G401.6 (cell line): ENCODE measurements at regions not wholly inside any gene's neighbourhood (a gene's known extent, or its start where the extent isn't known, plus 50 kb on each side); places are given as distances from the start of the nearest gene placed in this dataset.

ENCODE experiments used
- FAIRE-seq: peaks from 2 replicates; lab custom pipeline; 2012; peaks lifted over from hg19 to GRCh38; lab: Jason Lieb, UNC

- FAIRE-seq: peak; percentile 98
Observed at GRCh38 chr6:110537208-110538123, 61.1 kb upstream of the SLC22A16 start.

DNA sequence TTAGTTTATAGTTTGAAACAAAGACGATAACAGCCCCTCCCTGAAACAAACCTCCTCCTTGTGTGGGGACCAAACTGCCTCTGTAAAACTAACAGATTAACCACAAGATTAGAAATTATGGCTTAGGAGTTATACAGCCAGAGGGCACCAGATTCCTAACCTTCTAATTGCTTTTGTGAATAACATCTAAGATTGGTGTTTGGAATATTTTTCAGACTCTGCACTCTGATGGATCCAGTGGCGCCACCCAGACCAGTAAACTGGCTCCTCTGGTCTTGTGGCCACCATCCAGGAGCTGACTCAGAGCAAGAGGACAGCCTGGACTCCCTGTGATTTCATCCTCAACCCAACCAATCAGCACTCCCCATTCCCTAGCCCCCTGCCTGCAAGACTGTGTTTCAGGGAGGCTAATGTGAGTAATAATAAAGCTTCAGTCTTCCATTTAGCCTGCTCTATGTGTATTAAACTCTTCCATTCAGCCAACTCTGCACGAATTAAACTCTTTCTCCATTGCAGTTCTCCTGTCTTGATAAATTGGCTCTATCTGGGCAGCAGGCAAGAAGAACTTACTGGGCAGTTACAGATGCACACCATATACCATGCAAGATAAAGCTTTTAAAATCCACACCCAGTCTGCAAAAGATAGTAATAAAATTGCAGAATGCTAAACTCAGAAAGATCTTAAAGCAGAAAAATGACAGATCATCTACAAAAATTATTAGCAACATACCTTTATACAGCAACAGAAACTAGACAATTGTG is 58.5 kb upstream of the SLC22A16 start:
- no peak for FAIRE-seq

- no peak for FAIRE-seq
Observed at GRCh38 chr6:110532431-110532830, 56.0 kb upstream of the SLC22A16 start.

DNA sequence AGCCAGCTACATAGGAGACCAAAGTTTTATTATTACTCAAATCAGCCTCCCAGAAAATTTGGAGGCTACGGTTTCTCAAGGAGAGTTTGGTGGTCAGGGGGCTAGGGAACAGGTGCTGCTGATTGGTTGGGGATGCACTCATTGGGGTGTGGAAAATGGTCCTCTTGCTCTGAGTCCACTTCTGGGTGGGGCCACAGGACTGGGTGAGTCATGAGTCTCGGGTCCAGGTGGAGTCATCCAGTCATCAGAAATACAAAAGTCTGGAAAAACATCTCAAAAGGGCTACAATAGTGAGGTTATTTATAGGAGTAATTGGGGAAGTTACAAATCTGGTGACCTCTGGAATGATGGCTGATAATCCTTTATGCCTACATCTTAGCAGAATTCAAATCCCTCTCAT is 54.3 kb upstream of the SLC22A16 start:
- FAIRE-seq: no peak

DNA sequence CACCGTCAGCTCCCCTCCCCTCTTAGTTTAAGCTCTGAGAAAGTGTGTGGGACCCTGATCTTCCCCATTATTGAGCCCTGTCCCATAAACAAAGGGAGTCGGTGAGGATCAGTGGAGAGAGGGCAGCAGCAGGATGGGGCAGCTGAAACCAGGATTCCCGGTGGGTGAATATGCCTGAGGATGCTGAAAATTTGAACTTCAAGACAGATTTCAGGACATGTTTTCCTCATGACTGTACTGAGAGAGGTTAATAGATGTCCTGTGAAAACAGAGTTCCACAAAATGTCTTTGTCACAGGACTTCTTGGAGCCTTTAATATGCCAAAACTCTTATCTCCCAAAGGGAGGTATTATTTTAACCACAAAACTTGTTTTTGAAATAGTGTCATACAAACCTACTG is 53.5 kb upstream of the SLC22A16 start:
- FAIRE-seq: peak; percentile 28

DNA sequence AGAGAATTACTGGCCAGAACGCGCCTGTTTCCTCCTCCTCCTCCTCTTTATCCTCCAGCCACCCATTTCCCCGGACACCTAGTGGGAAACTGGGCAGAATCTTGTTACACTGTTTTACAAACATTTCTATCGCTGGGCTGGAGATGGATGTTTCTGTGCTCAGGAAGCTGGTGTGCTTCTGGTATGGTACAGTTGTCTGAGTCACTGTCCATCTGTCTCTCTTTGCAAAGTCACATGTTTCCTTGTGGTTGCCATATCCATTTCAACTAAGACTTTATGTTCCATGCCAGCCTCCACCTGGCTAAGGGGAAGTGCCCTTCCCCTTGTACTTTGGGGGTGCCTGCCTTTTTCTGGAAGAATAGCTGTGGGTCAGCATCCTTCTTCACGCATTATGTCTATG is 52.9 kb upstream of the SLC22A16 start:
- FAIRE-seq: no peak

- FAIRE-seq: no peak
Observed at GRCh38 chr6:110528930-110529325, 52.5 kb upstream of the SLC22A16 start.

DNA sequence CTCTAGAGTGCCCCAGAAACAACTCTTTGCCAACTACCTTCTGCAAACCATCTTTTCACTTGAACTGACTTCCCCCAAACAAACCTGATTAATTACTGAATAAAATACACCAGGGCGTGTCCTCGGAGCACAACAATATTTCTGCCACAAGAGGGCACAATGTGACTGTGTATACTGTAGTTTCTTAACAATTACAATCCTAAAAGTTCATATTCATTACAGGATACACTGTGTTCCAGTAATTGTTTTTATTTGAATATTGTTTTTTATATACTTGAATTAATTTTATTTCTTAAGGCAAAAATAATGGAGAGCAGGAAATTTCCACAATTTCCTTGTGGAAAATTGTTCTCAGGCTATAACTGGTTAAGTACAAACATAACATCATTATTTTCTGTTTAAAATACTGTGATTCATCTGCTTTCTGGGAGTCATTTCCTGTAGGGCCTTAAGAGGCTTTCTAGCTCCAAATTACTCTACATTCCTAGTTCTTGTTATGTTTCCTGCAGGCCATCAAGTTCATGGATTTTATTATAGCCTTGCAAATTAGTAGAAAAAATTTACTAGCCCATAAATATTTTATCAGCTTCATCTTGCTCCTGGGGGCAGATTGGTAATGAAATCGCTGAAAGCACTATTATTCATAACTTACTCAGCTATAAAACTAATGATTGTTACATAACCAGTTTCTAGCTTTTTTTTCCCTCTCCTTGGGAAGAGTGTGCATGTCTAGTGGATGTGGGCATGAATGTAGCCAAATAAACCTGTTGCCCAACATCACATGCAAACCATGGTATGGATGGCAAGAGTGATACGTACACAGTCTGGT is 51.9 kb upstream of the SLC22A16 start:
- peak; percentile 99 for FAIRE-seq

DNA sequence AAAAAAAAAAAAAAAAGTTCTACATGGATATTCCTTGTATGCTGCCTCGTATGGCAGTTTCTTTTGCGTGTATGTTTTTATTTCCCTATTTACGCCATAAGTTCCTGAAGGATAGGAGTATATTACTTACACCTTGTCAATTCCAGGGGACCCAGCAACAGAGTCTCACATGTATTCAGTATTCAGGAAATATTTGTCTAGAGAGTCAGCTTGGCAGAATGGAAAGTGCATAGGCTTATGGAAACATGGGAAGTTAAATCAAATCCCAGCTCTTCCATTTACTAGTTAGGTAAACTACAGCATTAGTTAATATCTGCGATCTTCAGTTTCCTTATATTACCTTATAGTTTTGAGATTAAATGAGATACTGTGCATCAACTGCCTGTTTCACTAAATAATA is 51.1 kb upstream of the SLC22A16 start:
- FAIRE-seq: peak; percentile 27

DNA sequence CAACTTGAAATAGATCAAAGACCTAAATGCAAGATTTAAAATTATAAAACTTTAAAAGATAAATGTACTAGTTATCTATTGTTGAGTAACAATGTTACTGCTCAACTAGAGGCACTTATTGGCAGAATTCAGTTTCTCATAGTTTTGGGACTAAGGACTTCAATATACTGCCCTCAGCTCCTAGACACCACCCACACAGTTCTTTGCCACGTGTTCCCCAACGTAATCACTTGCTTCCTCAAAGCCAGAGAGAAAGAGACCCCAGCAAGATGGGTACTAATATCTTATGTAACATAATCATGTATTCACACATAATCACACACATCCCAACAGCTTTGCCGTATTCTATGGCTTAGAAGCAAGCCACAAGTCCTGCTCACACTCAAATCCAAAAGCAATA is 50.3 kb upstream of the SLC22A16 start:
- peak; percentile 40 for FAIRE-seq
